ENCODE measurements at regions not wholly inside any gene's neighbourhood (a gene's known extent, or its start where the extent isn't known, plus 50 kb on each side); places are given as distances from the start of the nearest gene placed in this dataset.
"Not testable (repeated sequence)": the region's sequence is repeated elsewhere in the genome, so short reads cannot be mapped to it uniquely, and the experiment has no call there.

DNA sequence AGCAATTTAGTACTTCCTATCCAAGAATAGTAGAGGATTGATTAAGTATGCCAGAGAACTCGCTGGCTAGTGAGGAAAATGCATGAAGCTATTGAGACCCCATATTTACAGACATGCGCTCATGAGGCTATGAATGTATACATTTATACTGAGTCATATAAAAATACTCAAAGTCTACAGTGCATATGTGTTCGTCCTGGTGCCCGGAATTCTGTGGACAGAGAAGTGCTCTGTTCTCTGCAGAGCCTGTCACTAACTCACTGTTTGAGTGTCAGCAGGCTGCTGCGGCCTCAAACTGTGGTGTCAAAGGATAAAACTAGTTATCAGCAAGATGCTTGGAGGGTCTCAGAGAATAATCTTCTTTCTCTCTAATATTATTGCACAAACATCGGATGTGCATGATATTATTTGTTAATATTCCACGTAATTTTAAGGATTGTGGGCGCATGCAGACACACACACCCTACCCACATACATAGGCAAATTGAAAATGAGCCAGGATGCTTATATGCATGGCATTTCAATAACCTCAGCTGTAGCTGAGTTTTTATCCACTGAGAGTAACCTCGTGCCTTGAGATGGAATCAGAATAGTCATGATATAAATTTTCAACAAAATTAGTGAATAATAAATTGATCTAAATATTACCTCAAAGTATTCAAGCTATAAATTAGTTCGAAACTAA is 50.0 kb upstream of the TSC22D2 start:
- no peak for ATAC-seq
- no peak overlapping the region for H3K4me3 Mint-ChIP-seq
- H3K27ac Mint-ChIP-seq = no peak overlapping the region
- H3K36me3 Mint-ChIP-seq = no peaks in the 10 kb centered on the region
- H3K4me1 Mint-ChIP-seq = no peaks in the 10 kb centered on the region
- H3K9me3 Mint-ChIP-seq = no peaks in the 10 kb centered on the region
- DNase-seq (ENCODE audit: low spot score in 2 of 2) = no peak

DNA sequence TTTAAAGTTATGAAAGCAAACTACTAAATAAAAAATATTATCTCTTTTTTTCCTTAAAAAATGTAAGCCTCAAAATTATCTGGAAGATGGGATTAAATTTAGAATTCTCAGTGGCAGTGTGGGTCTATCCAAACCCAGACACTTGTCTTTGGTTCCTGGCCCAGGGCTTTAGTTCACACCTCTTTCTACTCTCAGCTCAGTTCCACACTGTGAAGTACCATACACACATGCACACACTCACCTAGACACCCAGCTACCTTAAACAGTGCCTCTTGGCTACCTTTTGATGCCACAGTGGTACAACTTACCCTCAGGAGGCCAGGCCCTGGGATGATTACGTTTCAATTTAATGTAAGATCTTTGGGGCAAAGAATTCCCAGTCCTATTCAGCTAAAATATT is 51.0 kb upstream of the TSC22D2 start:
- H3K36me3 Mint-ChIP-seq = no peaks in the 10 kb centered on the region
- H3K4me1 Mint-ChIP-seq = no peaks in the 10 kb centered on the region
- H3K4me3 Mint-ChIP-seq = no peak overlapping the region
- ATAC-seq (no peak), DNase-seq (ENCODE audit: low spot score in 2 of 2) (no peak)
- no peak overlapping the region for H3K27ac Mint-ChIP-seq
- no peaks in the 10 kb centered on the region for H3K9me3 Mint-ChIP-seq

DNA sequence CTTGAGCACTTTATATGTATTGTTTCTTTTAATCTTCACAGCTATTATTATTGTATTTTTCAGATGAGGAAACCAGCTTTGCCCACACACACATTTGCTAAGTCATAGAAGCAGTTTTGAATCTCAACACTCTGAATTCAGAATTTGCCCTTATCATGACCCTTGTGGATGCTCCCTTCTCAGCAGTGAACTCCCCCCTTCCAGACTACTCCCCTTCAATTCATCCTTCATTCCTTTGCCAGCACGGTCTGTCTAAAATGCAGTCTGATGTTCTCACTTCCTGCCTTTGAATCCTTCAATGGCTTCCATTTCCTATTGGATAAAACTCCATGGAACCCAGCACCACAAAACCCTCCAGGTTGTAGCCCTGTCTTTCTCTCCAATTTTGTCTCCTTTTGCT is 52.5 kb upstream of the TSC22D2 start:
- Mint-ChIP-seq H3K9me3 (no peaks in the 10 kb centered on the region), H3K4me3 (no peak overlapping the region), H3K36me3 (no peaks in the 10 kb centered on the region), H3K27ac (no peak overlapping the region), H3K4me1 (no peaks in the 10 kb centered on the region)
- no peak for ATAC-seq
- DNase-seq (ENCODE audit: low spot score in 2 of 2) = no peak

DNA sequence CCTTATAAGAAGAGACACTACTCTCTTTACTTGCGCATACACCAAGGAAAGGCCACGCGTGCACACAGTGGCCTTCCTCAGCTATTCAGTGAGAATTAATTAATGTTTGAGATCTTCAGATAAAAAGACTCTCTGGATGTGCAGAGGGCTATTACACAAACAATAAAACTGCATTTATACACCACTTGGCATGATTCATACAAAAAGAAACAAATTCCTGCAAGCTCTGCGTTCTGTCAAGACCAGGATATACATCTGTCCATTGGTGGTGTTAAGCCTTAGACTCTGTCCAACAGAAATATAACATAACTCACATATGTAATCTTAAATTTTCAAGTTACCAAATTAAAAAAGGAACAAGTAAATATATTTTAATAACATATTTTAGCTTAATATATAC is 55.2 kb upstream of the TSC22D2 start:
- H3K4me3 Mint-ChIP-seq = no peak overlapping the region
- no peaks in the 10 kb centered on the region for H3K9me3 Mint-ChIP-seq
- DNase-seq (ENCODE audit: low spot score in 2 of 2) (no peak), ATAC-seq (no peak)
- no peaks in the 10 kb centered on the region for H3K4me1 Mint-ChIP-seq
- no peaks in the 10 kb centered on the region for H3K36me3 Mint-ChIP-seq
- H3K27ac Mint-ChIP-seq = no peak overlapping the region

DNA sequence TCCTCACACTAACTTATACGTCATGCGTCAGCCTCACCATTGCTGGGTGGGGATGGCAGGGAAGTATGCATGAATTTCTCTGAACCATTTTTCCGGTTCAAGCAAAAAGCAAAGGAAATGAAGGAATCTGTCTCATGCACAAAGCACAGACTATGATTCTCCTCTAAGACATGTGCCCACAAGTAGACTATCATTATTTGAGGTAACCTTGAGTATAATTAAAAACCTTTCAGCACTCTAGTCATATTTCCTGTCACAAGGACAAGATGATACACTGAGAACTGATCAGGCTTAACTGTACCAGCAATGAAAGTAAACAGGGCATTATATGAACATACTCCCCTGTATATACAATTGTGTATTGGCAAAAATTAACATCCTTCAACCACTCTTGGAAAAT is 56.7 kb upstream of the TSC22D2 start:
- no peak overlapping the region for H3K4me3 Mint-ChIP-seq
- H3K9me3 Mint-ChIP-seq = no peaks in the 10 kb centered on the region
- no peak overlapping the region for H3K27ac Mint-ChIP-seq
- ATAC-seq (no peak), DNase-seq (ENCODE audit: low spot score in 2 of 2) (no peak)
- H3K4me1 Mint-ChIP-seq = no peaks in the 10 kb centered on the region
- no peaks in the 10 kb centered on the region for H3K36me3 Mint-ChIP-seq

DNA sequence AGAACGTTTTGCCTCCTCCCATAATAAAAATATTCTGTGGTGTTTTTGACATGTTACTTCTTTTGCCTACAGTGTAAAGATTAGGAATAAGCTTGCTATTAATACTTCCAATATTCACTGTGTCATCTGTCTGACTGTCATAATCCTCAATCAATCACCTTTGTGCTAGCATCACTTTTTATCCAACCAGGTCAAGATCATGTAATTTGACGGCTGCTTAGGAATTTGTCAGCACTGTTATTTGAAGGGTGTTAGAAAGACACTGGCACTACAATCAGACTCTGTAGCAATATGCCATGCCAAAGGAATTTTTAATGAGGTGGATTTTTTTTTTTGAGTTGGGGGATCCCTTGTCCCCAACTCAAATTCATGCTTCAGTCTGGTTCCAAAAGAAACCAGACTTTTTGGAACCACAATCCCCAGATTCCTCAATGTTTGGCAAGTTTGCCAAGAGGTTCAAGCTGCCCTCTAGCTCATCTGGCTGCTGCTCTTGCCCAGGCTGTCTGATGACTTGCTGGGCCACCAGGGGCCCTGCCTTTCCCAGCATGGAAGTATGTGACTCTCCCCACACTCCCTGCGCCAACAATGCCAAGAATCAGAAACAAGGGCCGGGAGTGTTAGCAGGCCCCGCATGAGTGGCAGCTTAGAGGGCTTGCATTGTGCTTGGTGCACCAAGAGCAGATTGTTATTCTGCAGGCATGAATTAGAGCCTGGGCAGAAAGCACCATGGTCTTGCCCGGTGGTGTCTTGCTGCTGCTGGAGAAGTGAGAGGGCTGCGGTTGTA is 58.6 kb upstream of the TSC22D2 start:
- no peak for DNase-seq (ENCODE audit: low spot score in 2 of 2)
- H3K4me3 Mint-ChIP-seq = no peak overlapping the region
- no peaks in the 10 kb centered on the region for H3K4me1 Mint-ChIP-seq
- H3K9me3 Mint-ChIP-seq = no peaks in the 10 kb centered on the region
- ATAC-seq = no peak
- H3K36me3 Mint-ChIP-seq = no peaks in the 10 kb centered on the region
- H3K27ac Mint-ChIP-seq = no peak overlapping the region

DNA sequence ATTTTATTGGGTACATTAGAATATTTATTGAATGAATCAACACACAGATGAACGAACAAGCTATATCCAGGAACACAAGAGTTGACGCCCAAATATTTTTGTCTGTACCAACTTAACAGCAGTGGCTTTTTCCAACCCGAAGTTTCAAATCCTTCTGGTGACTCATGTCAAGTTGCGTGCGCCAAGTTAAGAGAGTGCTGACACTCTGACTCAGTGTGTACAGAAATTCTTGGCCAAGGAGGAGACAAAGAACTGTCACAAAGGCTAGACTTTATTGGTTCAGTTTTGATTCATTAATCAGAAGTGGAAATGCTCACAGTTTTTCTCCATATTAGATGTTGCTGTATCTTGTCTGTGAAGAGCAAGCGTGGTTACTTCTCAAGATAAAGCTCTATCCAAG is 59.6 kb upstream of the TSC22D2 start:
- no peak overlapping the region for H3K4me3 Mint-ChIP-seq
- H3K9me3 Mint-ChIP-seq = no peaks in the 10 kb centered on the region
- H3K36me3 Mint-ChIP-seq = no peaks in the 10 kb centered on the region
- DNase-seq (ENCODE audit: low spot score in 2 of 2) = no peak
- H3K4me1 Mint-ChIP-seq = no peaks in the 10 kb centered on the region
- peak; percentile 82 for ATAC-seq
- H3K27ac Mint-ChIP-seq = no peak overlapping the region

DNA sequence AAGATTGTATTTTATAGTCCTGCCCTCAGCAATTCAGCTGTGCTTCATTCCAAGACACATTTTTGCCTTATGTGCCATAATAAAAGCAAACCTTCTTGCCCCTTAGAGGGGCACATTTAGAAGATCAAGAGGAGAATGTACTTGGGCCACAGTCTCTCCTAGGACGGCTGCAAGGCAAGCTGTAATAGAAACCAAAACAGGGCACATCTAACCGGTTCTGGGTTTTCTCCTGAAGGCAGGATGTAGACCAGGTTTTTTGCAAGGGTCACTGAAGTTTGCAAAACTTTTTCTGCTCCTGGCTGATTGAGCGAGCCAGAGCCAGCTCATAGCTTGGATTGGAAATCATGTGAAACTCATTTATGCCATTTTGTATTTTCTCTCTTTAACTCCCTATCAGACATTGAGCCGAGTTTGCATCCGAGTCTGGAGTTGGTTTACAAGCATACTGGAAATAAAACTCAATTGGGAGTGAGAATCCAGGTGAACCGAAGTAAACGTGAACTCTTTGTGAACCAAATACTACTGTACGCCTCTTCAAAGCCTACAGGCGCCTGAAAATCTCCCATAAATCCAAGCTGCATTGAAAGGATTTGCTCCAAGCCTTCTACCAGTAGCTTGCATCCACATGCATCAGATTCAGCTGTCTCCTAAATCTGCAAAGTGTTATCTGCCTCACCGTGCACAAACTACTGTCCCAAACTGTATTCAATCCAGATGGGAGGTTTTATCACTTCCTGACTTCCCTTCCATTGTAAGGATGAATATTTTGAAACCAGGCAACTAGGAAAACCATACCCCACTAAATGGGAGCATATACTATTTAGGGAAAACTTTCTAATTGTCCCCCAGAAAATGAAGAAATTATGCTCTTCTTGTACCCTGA is 60.9 kb upstream of the TSC22D2 start:
- H3K36me3 Mint-ChIP-seq = no peaks in the 10 kb centered on the region
- H3K9me3 Mint-ChIP-seq = no peaks in the 10 kb centered on the region
- no peak overlapping the region for H3K27ac Mint-ChIP-seq
- no peaks in the 10 kb centered on the region for H3K4me1 Mint-ChIP-seq
- H3K4me3 Mint-ChIP-seq = no peak overlapping the region
- DNase-seq (ENCODE audit: low spot score in 2 of 2) = no peak
- no peak for ATAC-seq

DNA sequence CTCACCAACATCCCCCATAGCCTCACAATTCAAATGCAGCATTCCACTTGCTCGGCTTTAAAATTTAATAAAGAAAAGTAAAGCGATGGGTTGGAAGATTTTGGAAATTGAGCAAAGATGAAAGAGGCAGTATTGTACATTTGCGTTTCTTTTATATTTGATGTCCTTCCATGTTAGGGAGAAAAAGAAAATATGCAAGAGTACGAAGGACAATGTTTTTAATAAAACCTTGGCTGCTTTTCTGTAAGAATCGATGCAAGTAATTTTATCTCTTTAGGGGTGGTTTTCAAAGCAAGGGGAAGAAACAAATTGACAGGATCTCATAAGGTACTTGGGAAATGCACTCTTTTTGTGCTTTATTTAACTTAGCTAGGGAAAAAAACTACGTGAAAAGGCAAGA is 61.8 kb upstream of the TSC22D2 start:
- Mint-ChIP-seq H3K4me1 (no peaks in the 10 kb centered on the region), H3K4me3 (no peak overlapping the region), H3K27ac (no peak overlapping the region), H3K36me3 (no peaks in the 10 kb centered on the region), H3K9me3 (no peaks in the 10 kb centered on the region)
- ATAC-seq (no peak), DNase-seq (ENCODE audit: low spot score in 2 of 2) (no peak)

DNA sequence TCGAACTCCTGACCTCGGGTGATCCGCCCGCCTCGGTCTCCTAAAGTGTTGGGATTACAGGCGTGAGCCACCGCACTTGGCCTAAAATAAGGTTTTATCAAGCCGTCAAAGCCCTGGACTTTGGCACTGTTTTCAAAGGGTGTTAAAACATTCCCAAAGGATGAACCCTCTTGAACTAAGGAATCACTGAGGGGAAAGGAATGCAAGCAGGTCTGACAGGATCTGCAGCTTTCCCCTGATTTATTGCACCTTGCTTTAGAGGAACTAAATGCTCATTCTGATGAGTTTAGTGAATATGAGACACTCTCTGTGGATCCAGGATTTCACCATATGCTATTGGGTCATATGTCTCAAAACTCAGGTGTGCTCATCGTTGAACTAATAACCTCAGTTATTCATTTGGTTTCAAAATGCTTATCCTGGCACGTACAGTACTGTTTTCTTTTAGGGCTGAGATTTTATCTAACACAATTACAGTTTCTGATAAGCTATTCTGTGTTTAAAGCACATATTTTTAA is 63.0 kb upstream of the TSC22D2 start:
- Mint-ChIP-seq H3K27ac (no peak overlapping the region), H3K36me3 (no peaks in the 10 kb centered on the region), H3K4me1 (no peaks in the 10 kb centered on the region), H3K4me3 (no peak overlapping the region), H3K9me3 (no peaks in the 10 kb centered on the region)
- no peak for DNase-seq (ENCODE audit: low spot score in 2 of 2)
- ATAC-seq = no peak

DNA sequence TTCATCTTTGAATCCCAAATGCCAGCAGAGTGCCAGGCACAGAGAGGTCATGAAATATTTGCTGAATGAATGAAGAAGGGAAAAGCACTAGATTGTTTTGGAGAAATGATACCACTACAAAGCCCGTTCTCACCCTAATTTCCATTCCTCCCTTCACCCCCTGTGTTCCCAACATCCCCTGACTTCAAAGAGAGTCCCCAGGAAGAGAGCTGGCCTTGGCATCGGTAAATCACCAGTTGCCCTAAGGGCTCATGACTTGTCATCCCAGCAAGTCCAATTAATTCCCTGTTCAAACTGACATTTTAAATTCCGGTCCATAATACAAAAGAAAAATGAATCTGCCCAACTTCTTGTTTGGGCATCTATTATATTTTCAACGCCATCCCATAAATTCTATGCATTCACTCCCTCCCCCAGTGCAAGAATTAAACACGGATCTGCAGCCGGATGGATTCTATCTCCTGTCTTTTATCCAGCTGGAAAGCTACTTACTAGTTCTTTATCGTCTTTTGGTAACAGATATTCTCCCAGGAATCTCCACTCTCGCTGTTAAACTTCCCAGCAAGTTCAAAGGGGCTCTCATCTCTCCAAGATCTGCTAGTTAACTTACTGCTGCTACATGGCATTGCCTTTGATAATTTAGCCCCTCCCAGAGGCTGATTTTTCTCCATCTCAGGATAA is 63.9 kb upstream of the TSC22D2 start:
- no peaks in the 10 kb centered on the region for H3K4me1 Mint-ChIP-seq

DNA sequence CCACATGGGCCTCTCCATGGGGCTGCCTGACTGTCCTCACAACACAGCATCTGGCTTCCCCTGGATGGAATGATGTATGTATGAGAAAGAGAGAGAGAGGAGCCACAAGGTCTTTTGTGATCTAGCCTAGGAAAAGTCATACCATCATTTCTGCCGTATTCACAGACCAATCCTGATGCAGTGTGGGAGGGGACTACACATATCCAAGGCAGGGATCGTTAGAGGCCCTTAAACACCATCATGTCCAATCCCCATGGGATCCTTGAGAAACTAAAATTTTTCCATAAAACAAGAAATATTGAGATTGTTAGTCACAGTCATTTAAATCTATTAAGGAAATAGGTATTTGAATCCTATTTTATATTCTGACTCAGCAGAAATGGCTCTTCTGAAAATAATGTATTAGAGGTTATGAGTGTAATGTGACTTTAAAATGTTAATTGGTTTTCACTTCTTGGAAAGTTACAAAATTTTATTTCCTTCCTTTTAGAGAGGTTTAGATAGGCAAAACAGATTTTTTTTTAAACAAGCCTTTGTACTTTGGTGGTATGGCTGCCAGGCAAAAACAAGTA is 65.1 kb upstream of the TSC22D2 start:
- DNase-seq (ENCODE audit: low spot score in 2 of 2) = no peak
- H3K36me3 Mint-ChIP-seq = no peaks in the 10 kb centered on the region
- H3K4me1 Mint-ChIP-seq = no peaks in the 10 kb centered on the region
- H3K4me3 Mint-ChIP-seq = no peak overlapping the region
- H3K9me3 Mint-ChIP-seq = no peaks in the 10 kb centered on the region
- no peak overlapping the region for H3K27ac Mint-ChIP-seq
- no peak for ATAC-seq

More for the DNA sequence above, 63.9 kb upstream of the TSC22D2 start:
- Mint-ChIP-seq H3K27ac (no peak overlapping the region), H3K36me3 (no peaks in the 10 kb centered on the region), H3K9me3 (no peaks in the 10 kb centered on the region), H3K4me3 (no peak overlapping the region)
- ATAC-seq = no peak
- DNase-seq (ENCODE audit: low spot score in 2 of 2) = no peak

DNA sequence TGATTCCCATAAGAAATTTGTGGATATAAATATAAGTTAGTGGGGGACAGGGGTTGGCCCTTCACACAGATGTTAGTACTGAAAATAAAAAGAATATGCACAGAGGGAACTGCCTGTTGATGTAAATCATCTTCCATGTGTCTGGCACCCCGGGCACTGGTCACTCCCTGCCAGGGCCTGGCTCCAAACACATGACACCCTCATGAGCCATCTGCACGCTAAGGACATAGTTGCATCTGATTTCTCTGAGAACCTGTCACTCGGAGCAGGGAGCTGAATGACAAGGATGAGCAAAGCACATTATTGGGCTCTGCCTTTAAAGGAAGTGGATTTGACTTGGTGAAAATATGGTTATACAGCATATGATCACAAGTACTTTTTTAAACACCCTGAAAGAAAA is 66.2 kb upstream of the TSC22D2 start:
- no peaks in the 10 kb centered on the region for H3K4me1 Mint-ChIP-seq
- DNase-seq (ENCODE audit: low spot score in 2 of 2) (no peak), ATAC-seq (no peak)
- no peak overlapping the region for H3K4me3 Mint-ChIP-seq
- H3K36me3 Mint-ChIP-seq = no peaks in the 10 kb centered on the region
- no peaks in the 10 kb centered on the region for H3K9me3 Mint-ChIP-seq
- no peak overlapping the region for H3K27ac Mint-ChIP-seq

DNA sequence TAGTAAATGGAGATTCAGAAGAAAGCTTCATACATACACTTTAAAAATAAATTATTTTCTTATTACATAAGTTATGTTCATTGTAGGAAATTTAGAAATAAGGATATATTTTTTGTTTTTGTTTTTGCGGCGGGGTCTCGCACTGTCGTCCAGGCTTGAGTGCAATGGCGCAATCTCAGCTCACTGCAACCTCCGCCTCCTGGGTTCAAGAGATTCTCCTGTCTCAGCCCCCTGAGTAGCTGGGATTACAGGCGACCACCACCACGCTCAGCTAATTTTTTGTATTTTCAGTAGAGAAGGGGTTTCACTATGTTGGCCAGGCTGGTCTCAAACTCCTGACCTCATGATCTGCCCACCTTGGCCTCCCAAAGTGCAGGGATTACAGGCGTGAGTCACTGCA is 71.7 kb upstream of the TSC22D2 start:
- H3K27ac Mint-ChIP-seq; H3K4me1 Mint-ChIP-seq; DNase-seq (ENCODE audit: low spot score in 2 of 2); H3K4me3 Mint-ChIP-seq; H3K36me3 Mint-ChIP-seq; H3K9me3 Mint-ChIP-seq; ATAC-seq: not testable (repeated sequence)

DNA sequence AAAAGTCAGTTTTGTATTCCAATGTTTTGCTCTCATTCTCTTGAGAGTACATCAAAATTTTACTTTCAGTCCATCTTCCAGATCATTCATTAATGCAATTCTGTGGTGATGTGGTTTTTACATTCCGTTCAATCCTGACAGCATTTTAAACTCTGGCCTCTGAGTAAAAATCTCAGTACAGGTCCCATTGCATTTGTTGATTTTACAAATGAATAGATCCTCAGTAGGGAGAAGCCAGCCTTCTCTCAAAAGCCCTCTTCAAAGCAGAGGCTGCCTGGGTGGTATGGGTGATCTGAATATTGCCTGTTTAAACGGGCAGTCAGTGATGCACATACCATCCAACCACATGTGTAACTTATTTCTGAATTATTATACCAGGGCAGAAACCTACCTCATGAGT is 72.5 kb upstream of the TSC22D2 start:
- no peak overlapping the region for H3K4me3 Mint-ChIP-seq
- no peak overlapping the region for H3K27ac Mint-ChIP-seq
- H3K36me3 Mint-ChIP-seq = no peaks in the 10 kb centered on the region
- H3K9me3 Mint-ChIP-seq = no peaks in the 10 kb centered on the region
- no peaks in the 10 kb centered on the region for H3K4me1 Mint-ChIP-seq
- no peak for DNase-seq (ENCODE audit: low spot score in 2 of 2)
- no peak for ATAC-seq

Data from stimulated activated effector memory CD8-positive, alpha-beta T cell treated with anti-CD3 and anti-CD28 coated beads, Interleukin-12 subunit alpha, Interleukin-12 subunit beta, amount 100 ng/mL, for 72 hours (primary cell).